GM19468 (cell line): ENCODE measurements at regions not wholly inside any gene's neighbourhood (a gene's known extent, or its start where the extent isn't known, plus 50 kb on each side); places are given as distances from the start of the nearest gene placed in this dataset.

ENCODE experiments used
- ATAC-seq: cut with Tn5 transposase; IDR thresholded peaks from one replicate; pipeline ENCODE4 v1.9.1; 2021; ENCODE audit warnings: mild to moderate bottlenecking, moderate library complexity, moderate number of reproducible peaks; ENCODE audit not compliant: unreplicated experiment; ENCODE audit errors: extremely low read depth

DNA sequence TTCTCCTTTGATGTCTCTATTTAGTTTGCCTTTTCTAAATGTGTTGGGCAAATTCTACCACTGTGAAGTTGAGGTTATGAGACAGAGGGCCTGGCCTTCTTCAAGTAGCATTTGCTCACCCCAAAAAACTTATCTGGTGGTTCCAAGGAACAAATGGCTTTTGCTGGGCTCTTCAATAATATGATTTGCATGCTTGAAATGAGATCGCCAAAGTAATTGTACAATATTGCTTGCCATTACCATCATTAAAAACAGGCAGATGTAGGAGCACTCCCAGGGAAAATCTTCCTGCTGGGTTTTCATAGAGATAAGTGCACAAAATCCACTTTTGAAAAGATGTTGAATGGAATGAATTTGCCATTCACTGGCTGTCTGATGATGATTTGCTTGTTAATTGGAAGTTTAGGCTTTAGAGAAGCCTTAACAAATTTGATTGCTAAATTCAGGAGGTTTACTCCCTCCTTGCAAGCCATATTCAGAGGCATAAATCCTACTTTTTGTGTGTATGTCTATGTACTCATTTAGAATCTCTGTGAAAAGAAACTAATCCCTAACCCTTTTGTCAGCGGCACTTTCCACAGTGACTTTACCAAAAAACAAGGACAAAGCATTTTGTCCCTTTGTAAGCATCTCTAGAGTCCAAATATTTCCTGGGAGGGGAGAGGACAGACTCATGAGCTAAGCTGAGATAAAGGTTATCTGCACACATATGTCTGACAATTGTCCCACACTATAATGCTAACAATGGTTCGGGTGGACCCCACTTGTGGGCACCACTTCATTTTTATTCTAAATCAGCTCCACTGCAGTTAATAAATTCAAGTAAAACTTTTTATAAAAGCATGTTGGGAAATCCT, 240.8 kb upstream of the PIK3C3 start:
- ATAC-seq = no peak

- no peak for ATAC-seq
Measured at GRCh38 chr18:41706301-41706700, 248.7 kb upstream of the PIK3C3 start.

DNA sequence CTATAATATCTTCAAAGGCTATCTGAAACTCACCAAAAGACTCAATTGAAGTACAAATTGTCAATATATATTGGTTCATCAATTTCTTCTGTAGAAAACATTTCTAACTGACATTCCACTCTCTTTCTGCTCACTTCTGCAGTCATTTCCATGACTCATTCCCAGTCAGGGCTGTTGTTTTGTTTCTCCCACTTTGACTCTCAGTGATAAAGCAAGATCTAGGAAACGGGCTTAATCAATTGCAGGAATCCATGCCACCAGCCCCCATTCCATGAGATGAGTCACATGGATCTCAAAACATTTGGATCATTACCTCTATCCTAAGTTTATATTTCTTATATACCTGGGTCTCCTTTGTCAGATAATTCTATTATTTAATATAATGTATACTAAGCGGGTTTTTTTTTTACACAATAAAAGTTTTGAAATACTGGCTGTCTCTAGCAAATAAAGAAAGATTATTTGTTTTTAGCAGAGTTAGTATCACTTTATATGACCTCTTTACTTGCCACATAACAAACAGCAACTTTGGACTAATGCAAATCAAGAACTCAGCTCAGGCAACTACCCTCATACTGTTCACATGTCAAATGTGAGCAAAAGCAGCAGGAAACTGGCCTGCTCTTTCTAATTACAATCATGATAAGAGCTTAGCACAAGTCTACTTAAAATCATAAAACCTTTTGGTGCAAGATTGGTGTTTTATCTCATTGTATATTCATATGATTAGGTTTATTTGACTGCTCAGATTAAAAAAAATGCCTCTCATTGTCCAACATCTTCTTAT, 251.1 kb upstream of the PIK3C3 start:
- no peak for ATAC-seq

DNA sequence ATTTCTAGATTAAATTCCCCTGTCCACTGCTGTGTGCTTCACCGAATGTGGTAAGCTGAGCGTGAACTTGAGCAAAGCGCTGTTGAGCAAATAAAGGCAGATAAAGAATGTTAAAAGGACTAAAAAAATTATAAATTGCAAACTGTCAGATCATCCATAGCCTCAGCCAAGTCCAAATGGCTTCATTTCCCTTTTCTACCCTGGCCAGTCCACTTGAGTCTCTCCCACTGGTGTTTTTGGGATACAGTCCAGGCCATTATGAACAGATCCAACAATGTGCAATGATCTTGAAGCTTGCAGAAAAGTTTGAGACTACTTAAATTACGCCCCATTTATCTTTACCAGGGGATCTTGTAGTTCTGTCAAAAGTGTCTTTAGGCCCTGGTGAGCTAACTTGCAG, 254.6 kb upstream of the PIK3C3 start:
- ATAC-seq = no peak

DNA sequence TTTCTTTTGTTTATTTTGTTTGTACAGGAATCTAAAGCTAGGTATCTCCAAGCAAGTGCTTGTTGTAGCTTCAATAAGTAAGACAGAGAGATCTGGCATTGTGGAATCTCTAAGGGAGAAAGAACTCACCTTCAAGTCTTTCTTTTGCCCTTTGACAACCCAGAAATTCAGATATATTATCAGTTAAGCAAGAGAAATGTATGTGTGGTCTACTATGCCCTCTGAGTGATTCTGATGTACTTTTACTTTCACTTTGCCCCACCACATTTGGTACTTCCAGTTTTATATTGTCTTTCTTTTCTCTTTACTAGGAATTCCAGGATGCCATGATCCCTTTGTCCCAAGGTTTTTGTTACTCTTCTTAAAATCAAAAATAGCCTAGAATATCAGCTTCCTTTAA, 259.6 kb upstream of the PIK3C3 start:
- no peak for ATAC-seq

GRCh38 chr18:41693008-41693407, 262.0 kb upstream of the PIK3C3 start:
- ATAC-seq = no peak

GRCh38 chr18:41690332-41691127, 264.5 kb upstream of the PIK3C3 start:
- ATAC-seq = no peak

DNA sequence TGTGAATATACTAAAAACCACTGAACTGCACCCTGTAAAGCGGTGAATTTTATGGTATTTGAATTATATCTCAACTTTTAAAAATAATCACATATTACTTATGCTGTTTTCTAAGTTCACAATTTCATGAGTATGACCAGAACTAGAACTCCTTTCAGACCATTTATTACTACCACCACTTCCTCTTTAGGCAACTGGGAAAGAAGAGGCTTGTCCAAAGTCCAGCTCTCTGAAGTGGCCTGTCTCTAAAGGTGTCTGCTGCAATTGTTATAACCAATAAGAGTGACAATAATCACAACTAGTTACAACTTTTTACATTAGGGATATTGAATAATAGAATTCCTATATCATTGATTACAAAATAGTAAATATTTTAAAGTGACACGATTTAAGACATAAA, 267.9 kb upstream of the PIK3C3 start:
- ATAC-seq = no peak

DNA sequence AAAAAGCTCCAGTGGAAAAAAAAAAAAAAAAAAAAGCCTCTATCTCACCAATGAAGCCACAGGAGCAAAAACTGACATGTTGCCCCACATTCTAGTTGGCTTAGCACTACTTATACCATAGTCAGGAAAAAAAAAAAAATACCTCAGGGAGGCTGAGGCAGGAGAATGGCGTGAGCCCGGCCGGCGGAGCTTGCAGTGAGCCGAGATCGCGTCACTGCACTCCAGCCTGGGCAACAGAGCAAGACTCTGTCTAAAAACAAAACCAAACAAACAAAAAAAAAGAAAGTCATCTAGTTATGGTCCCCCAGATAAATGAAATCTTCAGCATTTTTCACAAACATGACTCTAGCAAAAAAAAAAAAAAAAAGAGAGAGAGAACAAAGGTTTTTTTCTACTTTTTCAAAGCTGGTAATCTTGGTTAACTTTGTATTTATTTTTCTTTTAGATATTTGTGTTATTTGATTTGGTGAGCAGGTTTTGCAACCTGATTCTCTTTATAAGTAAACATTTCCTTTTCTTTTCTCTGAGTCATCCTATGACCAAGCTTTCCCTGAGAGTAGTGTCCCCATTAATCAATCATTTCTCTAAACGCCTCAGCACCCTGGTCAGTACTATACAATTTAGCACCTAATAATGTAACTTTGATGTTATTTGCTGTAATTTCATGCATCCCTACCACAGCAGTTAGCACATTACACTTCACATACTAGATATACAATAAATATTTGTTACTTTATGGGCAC, 273.7 kb upstream of the PIK3C3 start:
- ATAC-seq = no peak

DNA sequence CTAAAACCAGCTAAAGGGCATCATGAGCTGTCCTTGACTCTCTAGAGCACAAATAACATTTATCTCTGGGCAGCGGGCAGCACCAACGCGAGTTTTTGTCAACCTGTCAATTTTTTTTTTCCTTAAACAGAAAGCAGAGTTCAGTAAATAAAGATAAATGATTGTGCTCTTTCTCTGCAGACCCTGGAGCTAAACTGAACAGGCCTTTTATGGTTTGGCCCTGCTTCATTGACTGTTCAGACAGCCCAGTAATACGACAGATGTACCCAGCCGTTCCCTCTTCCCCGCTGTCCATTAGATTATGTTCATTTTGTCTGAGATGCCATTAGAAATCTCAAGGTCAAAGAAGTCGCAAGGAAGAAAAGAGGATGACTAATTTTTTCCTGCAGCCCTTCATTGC, 280.5 kb upstream of the PIK3C3 start:
- ATAC-seq = no peak

DNA sequence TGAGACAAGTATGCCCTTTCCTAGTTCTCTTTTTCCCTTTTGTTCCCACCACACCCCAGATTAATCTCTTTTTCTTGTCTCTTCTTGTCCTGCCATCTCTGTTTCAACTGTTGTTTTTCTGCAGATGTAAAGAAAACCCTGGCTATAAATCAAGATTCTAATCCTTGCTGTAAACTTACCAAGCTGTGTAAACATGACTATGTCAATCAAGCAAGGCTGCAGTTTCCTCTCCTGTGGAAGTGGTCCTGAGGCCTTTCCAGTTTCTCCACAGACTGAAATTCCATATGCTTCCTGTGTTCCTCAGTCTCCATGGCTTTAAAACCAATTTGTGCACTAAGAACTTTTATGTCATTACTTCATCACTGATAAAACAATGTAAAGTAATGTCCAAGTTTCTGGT, 288.8 kb upstream of the PIK3C3 start:
- no peak for ATAC-seq

- ATAC-seq = no peak
Measured at GRCh38 chr18:41665210-41665609, 289.8 kb upstream of the PIK3C3 start.

GRCh38 chr18:41660654-41661053, 294.4 kb upstream of the PIK3C3 start:
- ATAC-seq = no peak

DNA sequence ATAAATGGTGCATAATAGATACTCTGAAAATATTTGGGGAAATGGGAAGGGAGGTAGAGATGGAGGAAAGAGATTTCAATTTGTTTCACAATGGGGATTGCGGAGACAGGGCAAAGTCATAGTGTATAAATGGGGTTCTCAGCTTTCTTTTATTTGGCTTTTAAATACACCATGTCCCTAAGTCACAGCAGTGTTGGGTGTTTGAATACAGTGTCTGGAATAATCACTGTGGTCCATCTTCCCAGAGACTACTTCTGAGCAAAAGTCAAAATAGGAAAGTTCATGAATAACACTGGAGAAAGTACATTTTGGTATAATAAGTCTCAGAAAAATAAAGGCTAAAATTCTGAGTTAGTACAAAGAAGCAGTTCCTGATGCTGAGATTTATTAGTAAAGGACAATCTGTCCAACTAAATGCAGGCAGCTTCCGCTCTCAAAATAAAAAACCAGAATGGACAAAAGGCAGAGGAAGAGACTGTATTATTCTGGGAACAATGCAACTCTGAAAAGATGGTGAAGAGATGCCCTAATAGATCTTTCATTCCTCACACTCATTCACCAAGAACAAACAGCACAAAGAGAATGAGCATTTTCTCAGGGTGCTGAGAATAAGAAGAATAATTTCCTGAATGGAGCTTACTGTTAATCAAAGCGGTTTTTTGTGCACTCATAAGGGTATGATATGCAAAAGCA, 295.4 kb upstream of the PIK3C3 start:
- ATAC-seq = no peak

DNA sequence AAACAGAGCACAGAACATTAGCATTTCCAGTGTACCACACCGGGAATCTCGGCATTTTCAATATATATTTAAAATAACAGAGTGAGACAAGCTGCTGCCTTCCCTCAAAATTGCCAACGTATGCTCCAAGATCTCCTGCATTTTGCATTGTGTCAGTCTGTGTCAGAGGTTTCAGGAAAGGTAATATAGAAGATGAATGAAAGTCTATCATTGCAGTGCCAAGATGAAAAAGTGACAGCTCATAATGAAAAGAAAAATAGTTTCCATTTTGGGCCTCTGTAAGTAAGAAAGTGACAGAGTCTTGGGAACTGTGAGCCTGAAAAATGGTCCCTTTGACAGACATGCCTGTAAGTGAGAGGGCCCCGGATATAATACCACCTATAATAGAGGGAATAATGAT, 297.8 kb upstream of the PIK3C3 start:
- no peak for ATAC-seq

- no peak for ATAC-seq
Measured at GRCh38 chr18:41655074-41655473, 300.0 kb upstream of the PIK3C3 start.

DNA sequence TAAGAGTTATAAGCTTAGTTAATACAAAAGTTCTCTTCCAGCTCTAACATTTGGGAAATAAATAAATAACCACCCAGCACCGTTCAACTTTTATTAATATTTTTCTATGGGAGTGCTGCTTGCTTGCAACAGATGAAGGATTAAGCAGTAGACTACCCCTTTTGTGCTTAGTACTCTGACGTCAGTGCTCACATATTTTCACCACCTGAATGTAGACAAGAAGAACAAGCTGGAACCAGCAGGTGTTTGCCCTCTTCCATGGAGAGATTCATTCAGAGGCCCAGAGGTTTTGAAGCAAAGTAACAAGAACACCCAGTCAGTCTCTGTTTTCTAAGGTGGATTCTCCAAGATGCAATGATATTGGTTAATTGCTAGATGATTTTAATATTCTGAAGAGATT, 307.1 kb upstream of the PIK3C3 start:
- ATAC-seq = no peak

DNA sequence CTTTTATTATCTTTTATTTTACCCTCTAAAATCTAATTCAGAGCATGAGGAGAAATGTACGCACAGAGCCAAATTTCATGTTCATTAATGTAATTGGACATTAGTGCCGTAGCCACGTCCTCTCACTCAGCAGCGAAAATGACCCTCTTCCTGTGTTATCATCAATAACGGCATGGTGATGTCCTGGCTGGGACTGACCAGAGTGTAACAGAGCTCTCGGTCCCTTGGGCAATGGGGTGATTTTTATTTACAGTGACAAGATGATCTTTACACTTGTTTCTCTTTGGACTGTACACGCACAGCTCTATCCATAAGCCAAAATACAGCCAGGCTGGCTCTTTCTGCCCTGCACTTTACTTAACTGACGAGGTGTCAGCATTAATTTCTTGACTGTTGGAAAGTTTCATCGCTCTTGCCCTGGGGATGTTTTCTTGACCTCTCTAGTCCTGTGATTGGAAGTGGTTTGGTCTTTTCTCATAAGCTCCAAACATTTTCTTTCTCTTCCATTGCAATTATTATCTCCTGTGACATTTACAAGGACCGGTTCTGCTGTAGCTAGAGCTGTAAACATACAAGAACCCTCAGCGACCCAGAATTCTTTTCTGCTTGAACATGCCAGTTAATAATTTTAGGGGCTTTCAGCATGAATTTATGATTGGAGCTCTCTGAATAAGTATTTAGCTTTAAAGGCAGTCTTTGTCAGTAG, 308.0 kb upstream of the PIK3C3 start:
- ATAC-seq = no peak
